Gastroesophageal sphincter (tissue), 4 donors: ENCODE measurements at regions not wholly inside any gene's neighbourhood (a gene's known extent, or its start where the extent isn't known, plus 50 kb on each side); places are given as distances from the start of the nearest gene placed in this dataset.
A peak's percentile ranks its signal among the peaks of the same experiment; 100 is the strongest.

ENCODE experiments used
- ATAC-seq: fragments of 150-250 bp; one replicate; pipeline ENCODE4 v1.9.1; 2016; ENCODE audit warnings: mild to moderate bottlenecking, moderate library complexity
- H3K27ac ChIP-seq, 4 donors: fragments of 200-600 bp; sonication (generic) in 3 of 4; 1 replicate in 3 of 4; 2 replicates in 1 of 4; pipeline ENCODE4 v1.5.1; 2016 to 2019
- H3K27me3 ChIP-seq: fragments of 200-600 bp; sonication (generic); one replicate; pipeline ENCODE4 v1.5.1; 2019
- H3K36me3 ChIP-seq, 2 donors: fragments of 200-600 bp; sonication (generic); one replicate each; pipeline ENCODE4 v1.5.1; 2019; ENCODE audit warnings: control low read depth in 1 of 2
- H3K4me1 ChIP-seq, 3 donors: fragments of 200-600 bp; sonication (generic); 1 replicate in 2 of 3; 2 replicates in 1 of 3; pipeline ENCODE4 v1.5.1; 2016 to 2019; ENCODE audit warnings: control low read depth in 2 of 3
- H3K4me3 ChIP-seq, 2 donors: fragments of 200-600 bp; sonication (generic); one replicate each; pipeline ENCODE4 v1.5.1; 2019; ENCODE audit warnings: mild to moderate bottlenecking in 1 of 2, moderate library complexity in 1 of 2
- H3K9me3 ChIP-seq, 3 donors: fragments of 200-600 bp; sonication (generic); one replicate each; pipeline ENCODE4 v1.5.1; 2017 to 2019; ENCODE audit warnings: control low read depth in 2 of 3
- EP300 ChIP-seq: sonication (generic); formaldehyde crosslinking; IDR thresholded peaks from one replicate; pipeline ENCODE4 v1.6.1; 2017; ENCODE audit warnings: antibody characterized with exemption, mild to moderate bottlenecking
- POLR2A ChIP-seq, 2 donors: fragments of 450-650 bp; IDR thresholded peaks; one replicate each; pipeline ENCODE4 v1.6.1; 2017; ENCODE audit warnings: antibody characterized with exemption in 2 of 2, mild to moderate bottlenecking in 2 of 2, moderate library complexity in 1 of 2
- POLR2AphosphoS5 ChIP-seq: sonication (generic); formaldehyde crosslinking; IDR thresholded peaks from one replicate; pipeline ENCODE4 v1.6.1; 2017; ENCODE audit warnings: antibody characterized with exemption
- WGBS, 2 donors: methylation state at CpG; one replicate each; pipeline ENCODE4 v1.1.5; 2018; ENCODE audit warnings: low coverage in 1 of 2; 5-methylcytosine and 5-hydroxymethylcytosine counted together
- TF ChIP-seq, protein P1 (sequence below), 4 experiments: fragments of 200-600 bp in 2 of 4; fragments of 450-650 bp in 2 of 4; sonication (generic) in 1 of 4; IDR thresholded peaks; one replicate each; pipeline ENCODE4 v1.5.1; 2017 to 2019; ENCODE audit warnings: antibody characterized with exemption in 4 of 4, mild to moderate bottlenecking in 2 of 4, moderate library complexity in 2 of 4

GRCh38 chr2:121072784-121073183 is 212.2 kb downstream of the TFCP2L1 start:
- Histone ChIP-seq H3K27ac (no peak overlapping the region), H3K36me3 (no peaks in the 10 kb centered on the region), H3K27me3 (peaks cover 33% of the 10 kb centered on the region), H3K4me1 (peaks cover 0 to 30% (median 10%) of the 10 kb centered on the region in 3 donors), H3K9me3 (no peaks in the 10 kb centered on the region), H3K4me3 (no peak overlapping the region)
- TF ChIP-seq POLR2A (IDR thresholded peaks at IDR 0.05) (no peak), POLR2AphosphoS5 (no peak), EP300 (no peak)
- TF ChIP-seq, protein P1, sequence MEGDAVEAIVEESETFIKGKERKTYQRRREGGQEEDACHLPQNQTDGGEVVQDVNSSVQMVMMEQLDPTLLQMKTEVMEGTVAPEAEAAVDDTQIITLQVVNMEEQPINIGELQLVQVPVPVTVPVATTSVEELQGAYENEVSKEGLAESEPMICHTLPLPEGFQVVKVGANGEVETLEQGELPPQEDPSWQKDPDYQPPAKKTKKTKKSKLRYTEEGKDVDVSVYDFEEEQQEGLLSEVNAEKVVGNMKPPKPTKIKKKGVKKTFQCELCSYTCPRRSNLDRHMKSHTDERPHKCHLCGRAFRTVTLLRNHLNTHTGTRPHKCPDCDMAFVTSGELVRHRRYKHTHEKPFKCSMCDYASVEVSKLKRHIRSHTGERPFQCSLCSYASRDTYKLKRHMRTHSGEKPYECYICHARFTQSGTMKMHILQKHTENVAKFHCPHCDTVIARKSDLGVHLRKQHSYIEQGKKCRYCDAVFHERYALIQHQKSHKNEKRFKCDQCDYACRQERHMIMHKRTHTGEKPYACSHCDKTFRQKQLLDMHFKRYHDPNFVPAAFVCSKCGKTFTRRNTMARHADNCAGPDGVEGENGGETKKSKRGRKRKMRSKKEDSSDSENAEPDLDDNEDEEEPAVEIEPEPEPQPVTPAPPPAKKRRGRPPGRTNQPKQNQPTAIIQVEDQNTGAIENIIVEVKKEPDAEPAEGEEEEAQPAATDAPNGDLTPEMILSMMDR (IDR thresholded peaks at IDR 0.05), result no peak
- no peak for ATAC-seq
- 84% methylated on average over 6 of the region's 13 CpGs; no CpG with 5 or more reads in 1 of the 2 donors for WGBS, 2 donors

DNA sequence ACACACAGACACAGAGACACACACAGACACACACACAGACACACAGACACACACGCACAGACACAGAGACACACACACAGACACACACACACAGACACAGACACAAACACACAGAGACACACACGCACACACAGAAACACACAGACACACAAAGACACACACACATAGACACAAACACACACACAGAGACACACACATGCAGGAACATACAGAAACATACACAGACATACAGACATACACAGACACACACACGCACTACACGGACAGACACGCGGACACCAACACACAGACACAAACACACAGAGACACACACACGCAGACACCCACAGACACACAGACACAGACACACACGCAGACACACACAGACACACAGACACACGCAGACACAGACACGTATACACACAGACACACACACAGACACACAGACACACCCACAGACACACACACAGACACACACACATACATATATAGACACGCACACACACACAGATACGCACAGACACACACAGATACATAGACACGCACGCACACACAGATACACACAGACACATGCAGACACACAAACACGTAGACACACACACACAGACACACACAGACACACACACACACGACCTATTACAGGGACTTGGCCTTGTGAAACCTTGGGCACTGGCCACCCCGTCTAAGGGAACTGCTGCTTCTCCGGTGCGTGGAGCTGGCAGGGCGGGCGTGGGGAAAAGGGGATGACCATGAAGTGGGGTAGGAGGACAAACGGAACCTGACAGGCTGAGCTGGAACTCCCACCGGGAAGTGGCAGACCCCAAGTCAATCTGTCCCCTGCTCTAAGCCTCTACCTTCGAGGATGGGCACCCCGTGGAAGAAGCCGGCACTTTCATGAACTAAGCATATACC is 211.4 kb downstream of the TFCP2L1 start:
- no peaks in the 10 kb centered on the region for H3K36me3 ChIP-seq
- H3K4me1 ChIP-seq, result peaks cover 0 to 30% (median 10%) of the 10 kb centered on the region in 3 donors
- H3K27me3 ChIP-seq, result peaks cover 33% of the 10 kb centered on the region
- TF ChIP-seq, protein P1 (IDR thresholded peaks at IDR 0.05), result no peak
- TF ChIP-seq POLR2AphosphoS5 (no peak), EP300 (no peak), POLR2A (IDR thresholded peaks at IDR 0.05) (no peak)
- no peak for ATAC-seq
- no peaks in the 10 kb centered on the region for H3K9me3 ChIP-seq
- WGBS, 2 donors, result 93% methylated on average over 8 to 10 of the region's 26 CpGs
- H3K27ac ChIP-seq, result no peak overlapping the region
- no peak overlapping the region for H3K4me3 ChIP-seq

DNA sequence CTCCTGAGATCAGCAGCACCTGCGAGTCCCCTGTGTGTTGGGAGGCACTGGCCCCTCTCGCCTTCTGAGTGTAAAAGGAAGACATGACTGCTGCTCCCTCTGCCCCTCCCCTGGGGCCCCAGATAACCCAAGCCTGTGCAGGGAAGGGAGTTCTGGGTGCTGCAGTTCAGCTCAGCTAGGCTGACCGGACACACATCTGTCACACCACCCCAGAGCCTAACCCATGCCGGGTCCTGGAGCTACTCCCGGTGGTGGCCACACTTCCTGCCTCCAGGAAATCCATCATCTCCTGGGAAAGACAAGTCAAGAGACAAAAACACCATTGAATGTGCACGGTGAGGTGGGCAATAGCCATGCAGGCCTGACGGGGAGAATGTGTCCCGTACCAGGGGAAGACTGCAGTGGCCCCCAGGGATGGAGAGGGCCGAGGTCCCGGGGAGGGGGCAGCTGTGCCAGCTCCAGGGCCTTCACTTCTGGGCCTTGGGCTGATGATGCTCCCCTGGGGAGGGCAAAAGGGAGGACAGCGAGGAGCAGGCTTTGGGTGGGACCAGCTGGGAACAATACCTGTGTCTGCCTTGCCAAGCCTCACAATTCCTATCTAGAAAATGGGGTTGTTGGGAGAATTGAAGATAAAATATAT is 210.6 kb downstream of the TFCP2L1 start:
- Histone ChIP-seq H3K27me3 (peaks cover 33% of the 10 kb centered on the region), H3K9me3 (no peaks in the 10 kb centered on the region), H3K4me1 (peaks cover 0 to 30% (median 10%) of the 10 kb centered on the region in 3 donors), H3K4me3 (no peak overlapping the region), H3K27ac (no peak overlapping the region), H3K36me3 (no peaks in the 10 kb centered on the region)
- TF ChIP-seq POLR2A (IDR thresholded peaks at IDR 0.05) (no peak), EP300 (no peak), POLR2AphosphoS5 (no peak)
- TF ChIP-seq, protein P1 (IDR thresholded peaks at IDR 0.05), result no peak
- 100% methylated on average over 1 to 3 of the region's 11 CpGs for WGBS, 2 donors
- ATAC-seq, result no peak

- H3K4me3 ChIP-seq, result peak overlapping the region in 1 of 2 donors; percentile 28
Measured at GRCh38 chr2:121075006-121075551, 209.9 kb downstream of the TFCP2L1 start.

More at GRCh38 chr2:121075006-121075551, 209.9 kb downstream of the TFCP2L1 start:
- Histone ChIP-seq H3K36me3 (no peaks in the 10 kb centered on the region), H3K4me1 (peaks cover 0 to 30% (median 10%) of the 10 kb centered on the region in 3 donors), H3K27ac (peak overlapping the region in 2 of 4 donors; percentile 53 to 54), H3K27me3 (peaks cover 33% of the 10 kb centered on the region), H3K9me3 (no peaks in the 10 kb centered on the region)
- 0 to 9% methylated on average over 2 to 14 of the region's 14 CpGs for WGBS, 2 donors
- ATAC-seq, result peak; percentile 59
- TF ChIP-seq POLR2AphosphoS5 (peak; percentile 89), POLR2A (IDR thresholded peaks at IDR 0.05) (peak in 1 of 2 donors; percentile 28)
- TF ChIP-seq, protein P1 (IDR thresholded peaks at IDR 0.05), result no peak
